Ovary (tissue), 7 donors: ENCODE measurements at regions not wholly inside any gene's neighbourhood (a gene's known extent, or its start where the extent isn't known, plus 50 kb on each side); places are given as distances from the start of the nearest gene placed in this dataset.

Experiments
- DNase-seq, 5 donors: peaks; one replicate each; pipeline ENCODE4 v3.0.0-alpha.2; 2019 to 2020
- H3K27ac ChIP-seq, 2 donors: fragments of 200-600 bp; one replicate each; pipeline versions ENCODE4 v1.5.1 to v1.8.0; 2019 to 2022
- H3K27me3 ChIP-seq: fragments of 200-600 bp; one replicate; pipeline ENCODE4 v1.8.0; 2022
- H3K36me3 ChIP-seq: fragments of 200-600 bp; sonication (generic); one replicate; pipeline ENCODE4 v1.5.1; 2019
- H3K4me1 ChIP-seq: one replicate; pipeline ENCODE4 v1.8.1; 2013; ENCODE audit warnings: mild to moderate bottlenecking, moderate library complexity; ENCODE audit not compliant: insufficient read depth
- H3K4me3 ChIP-seq: fragments of 200-600 bp; sonication (generic); one replicate; pipeline ENCODE4 v1.5.1; 2017
- H3K9me3 ChIP-seq, 2 donors: fragments of 200-600 bp in 1 of 2; sonication (generic) in 1 of 2; one replicate each; pipeline versions ENCODE4 v1.5.1 to v1.8.1; 2013 to 2019; ENCODE audit warnings: mild to moderate bottlenecking in 1 of 2, moderate library complexity in 1 of 2
- EP300 ChIP-seq: sonication (generic); formaldehyde crosslinking; IDR thresholded peaks from one replicate; pipeline ENCODE4 v1.6.1; 2017; ENCODE audit warnings: antibody characterized with exemption
- POLR2A ChIP-seq: fragments of 450-650 bp; IDR thresholded peaks from one replicate; pipeline ENCODE4 v1.6.1; 2017; ENCODE audit warnings: antibody characterized with exemption, mild to moderate bottlenecking, moderate library complexity
- WGBS, 3 donors: extraction: QIAGEN DNeasy Blood & Tissue Kit in 1 of 3; methylation state at CpG; one replicate each; pipeline versions ENCODE4 v1.1.5 to v1.1.7; 2013 to 2017; 5-methylcytosine and 5-hydroxymethylcytosine counted together
- intact Hi-C, 4 donors: fragments of 100-400 bp; cut with DNase I; formaldehyde crosslinking; loops; one replicate each; pipeline versions ENCODE4 v1.11.0 to v1.15.1; 2022 to 2023
- TF ChIP-seq, protein P1 (sequence below), 3 donors: fragments of 450-650 bp in 2 of 3; fragments of 200-600 bp in 1 of 3; IDR thresholded peaks; one replicate each; pipeline versions ENCODE4 v1.5.1 to v1.8.0; 2016 to 2022; ENCODE audit warnings: antibody characterized with exemption in 3 of 3, mild to moderate bottlenecking in 1 of 3
- donor health status: DM: no; HTN: no; CAD: no; lungs with moderate emphysema.
- donor health status: DM: no; HTN: no; CAD: no.
- donor health status: Bipolar disorder and iron deficiency.
- donor health status: DM: no; HTN: no; CAD: no.
- donor health status: DM: yes; HTN: yes; CAD: no.

DNA sequence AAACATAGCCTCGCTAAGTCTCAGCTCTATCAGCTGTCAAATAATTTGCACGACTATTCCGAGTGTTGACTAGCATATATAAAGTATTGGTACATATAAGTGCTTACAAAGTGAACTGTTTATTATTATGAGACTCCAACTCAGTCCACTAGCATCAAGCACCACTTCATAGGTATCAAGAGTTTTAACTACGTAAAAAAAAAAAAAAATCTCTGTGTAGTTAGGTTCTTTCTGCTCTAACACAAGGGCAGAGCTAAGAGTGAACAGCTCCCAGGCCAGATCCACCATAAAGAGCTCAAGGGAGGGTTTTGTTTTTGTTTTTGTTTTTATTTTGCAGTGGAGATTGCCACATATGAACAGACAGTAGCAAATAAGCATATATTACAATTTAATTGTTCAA, 309.8 kb upstream of the SGK1 start:
- peaks cover 2% of the 10 kb centered on the region for H3K4me1 ChIP-seq
- H3K36me3 ChIP-seq, result no peaks in the 10 kb centered on the region
- WGBS, 3 donors, result 94 to 96% (median 95%) methylated on average over 4 of the region's 4 CpGs
- no peak for DNase-seq
- TF ChIP-seq, protein P1, sequence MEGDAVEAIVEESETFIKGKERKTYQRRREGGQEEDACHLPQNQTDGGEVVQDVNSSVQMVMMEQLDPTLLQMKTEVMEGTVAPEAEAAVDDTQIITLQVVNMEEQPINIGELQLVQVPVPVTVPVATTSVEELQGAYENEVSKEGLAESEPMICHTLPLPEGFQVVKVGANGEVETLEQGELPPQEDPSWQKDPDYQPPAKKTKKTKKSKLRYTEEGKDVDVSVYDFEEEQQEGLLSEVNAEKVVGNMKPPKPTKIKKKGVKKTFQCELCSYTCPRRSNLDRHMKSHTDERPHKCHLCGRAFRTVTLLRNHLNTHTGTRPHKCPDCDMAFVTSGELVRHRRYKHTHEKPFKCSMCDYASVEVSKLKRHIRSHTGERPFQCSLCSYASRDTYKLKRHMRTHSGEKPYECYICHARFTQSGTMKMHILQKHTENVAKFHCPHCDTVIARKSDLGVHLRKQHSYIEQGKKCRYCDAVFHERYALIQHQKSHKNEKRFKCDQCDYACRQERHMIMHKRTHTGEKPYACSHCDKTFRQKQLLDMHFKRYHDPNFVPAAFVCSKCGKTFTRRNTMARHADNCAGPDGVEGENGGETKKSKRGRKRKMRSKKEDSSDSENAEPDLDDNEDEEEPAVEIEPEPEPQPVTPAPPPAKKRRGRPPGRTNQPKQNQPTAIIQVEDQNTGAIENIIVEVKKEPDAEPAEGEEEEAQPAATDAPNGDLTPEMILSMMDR (IDR thresholded peaks at IDR 0.05), result no peak
- TF ChIP-seq POLR2A (no peak), EP300 (no peak)
- no peaks in the 10 kb centered on the region for H3K27me3 ChIP-seq
- H3K9me3 ChIP-seq, result no peaks in the 10 kb centered on the region
- intact Hi-C loops, result no loop called here
- H3K27ac ChIP-seq, result no peak overlapping the region
- no peak overlapping the region for H3K4me3 ChIP-seq

DNA sequence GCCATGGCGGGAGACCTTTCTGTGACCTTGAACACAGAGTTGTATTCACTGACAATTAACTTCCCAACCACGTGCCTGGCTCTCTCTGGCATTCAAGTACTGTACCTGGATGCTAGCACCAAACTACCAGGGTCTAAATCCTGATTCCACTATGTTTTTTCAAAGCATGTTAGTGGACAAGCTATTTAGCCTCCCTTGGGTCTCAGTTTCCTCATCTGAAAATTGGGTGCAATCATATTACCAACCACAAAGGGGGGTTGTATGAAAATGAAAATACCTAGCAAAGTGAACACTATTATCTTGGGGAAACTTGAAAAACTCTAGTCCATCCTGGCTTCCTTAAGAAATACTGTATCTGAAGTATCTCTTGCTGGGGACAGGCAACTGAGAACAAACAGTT, 308.7 kb upstream of the SGK1 start:
- DNase-seq, result no peak
- intact Hi-C loops, result no loop called here
- Histone ChIP-seq H3K36me3 (no peaks in the 10 kb centered on the region), H3K9me3 (no peaks in the 10 kb centered on the region), H3K4me3 (no peak overlapping the region), H3K27me3 (no peaks in the 10 kb centered on the region), H3K27ac (no peak overlapping the region), H3K4me1 (peaks cover 2% of the 10 kb centered on the region)
- 67 to 78% (median 77%) methylated on average over 2 of the region's 2 CpGs for WGBS, 3 donors
- no peak for TF ChIP-seq EP300
- no peak for TF ChIP-seq POLR2A
- TF ChIP-seq, protein P1 (IDR thresholded peaks at IDR 0.05), result no peak

DNA sequence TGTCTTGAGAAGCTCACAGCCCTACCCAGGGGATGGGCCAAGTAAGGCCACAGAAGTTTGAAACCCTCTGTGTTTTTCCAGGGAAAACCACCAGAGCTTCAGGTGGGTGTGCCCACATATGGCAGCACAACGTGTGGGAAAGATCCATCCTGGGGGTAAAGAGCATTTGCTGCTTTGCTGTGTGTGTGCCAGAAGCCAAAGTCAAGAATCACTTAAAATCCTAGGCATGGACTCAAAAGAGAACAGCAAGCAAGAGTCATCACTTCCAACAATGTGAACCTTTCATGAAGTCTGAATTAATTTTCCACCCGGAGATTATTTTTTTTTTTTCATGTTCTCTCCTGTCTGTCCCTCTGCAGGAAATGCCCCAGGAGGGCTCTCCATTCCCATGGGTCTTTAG, 308.2 kb upstream of the SGK1 start:
- Histone ChIP-seq H3K4me1 (peaks cover 2% of the 10 kb centered on the region), H3K36me3 (no peaks in the 10 kb centered on the region), H3K27me3 (no peaks in the 10 kb centered on the region), H3K4me3 (no peak overlapping the region), H3K9me3 (no peaks in the 10 kb centered on the region), H3K27ac (no peak overlapping the region)
- 28 to 40% (median 34%) methylated on average over 2 of the region's 2 CpGs for WGBS, 3 donors
- no peak for DNase-seq
- intact Hi-C loops, result no loop called here
- no peak for TF ChIP-seq POLR2A
- TF ChIP-seq, protein P1 (IDR thresholded peaks at IDR 0.05), result no peak
- no peak for TF ChIP-seq EP300

DNA sequence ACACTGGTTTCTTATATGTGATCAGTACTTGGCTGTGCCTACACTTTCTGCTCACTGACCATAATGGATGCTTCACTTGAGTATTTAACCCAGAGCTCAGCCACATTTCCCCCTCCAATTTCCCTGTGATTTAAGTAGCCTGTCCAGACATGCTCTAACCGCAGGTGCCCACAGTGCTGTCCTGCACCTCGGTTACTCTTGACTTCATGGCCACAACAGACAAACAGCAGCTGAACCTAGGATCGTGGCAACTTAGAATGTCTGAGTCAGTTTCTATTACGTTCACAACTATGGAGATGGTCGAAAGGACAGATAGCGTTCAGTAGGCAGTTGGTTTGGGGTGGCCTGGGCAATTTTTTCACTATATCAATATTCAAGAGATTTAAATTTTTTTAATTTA, 306.9 kb upstream of the SGK1 start:
- TF ChIP-seq POLR2A (no peak), EP300 (no peak)
- TF ChIP-seq, protein P1 (IDR thresholded peaks at IDR 0.05), result no peak
- intact Hi-C loops, result no loop called here
- H3K27me3 ChIP-seq, result no peaks in the 10 kb centered on the region

DNA sequence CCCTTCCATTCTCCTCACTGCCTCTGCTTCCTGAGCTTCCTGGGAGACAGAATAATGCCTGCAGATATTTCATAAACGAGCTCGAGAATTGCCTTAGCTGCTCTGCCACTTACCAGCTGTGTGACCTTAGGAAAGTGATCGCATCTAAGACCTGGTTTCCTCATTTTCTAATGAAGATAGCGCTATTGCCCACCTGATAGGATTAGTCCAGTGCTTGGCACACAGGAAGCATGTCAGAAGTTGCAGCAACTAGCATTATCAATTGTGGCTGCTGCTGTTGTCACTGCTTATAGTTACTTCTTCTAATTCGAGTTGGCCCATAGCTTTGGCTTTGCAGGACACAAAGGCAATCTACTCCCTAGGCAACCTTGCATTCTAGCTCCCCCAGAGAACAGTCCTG, 305.5 kb upstream of the SGK1 start:
- 92 to 94% (median 94%) methylated on average over 5 of the region's 5 CpGs for WGBS, 3 donors
- Histone ChIP-seq H3K36me3 (no peaks in the 10 kb centered on the region), H3K27me3 (no peaks in the 10 kb centered on the region), H3K4me1 (no peaks in the 10 kb centered on the region), H3K4me3 (no peak overlapping the region), H3K27ac (no peak overlapping the region), H3K9me3 (no peaks in the 10 kb centered on the region)
- DNase-seq, result no peak
- TF ChIP-seq EP300, result no peak
- TF ChIP-seq, protein P1 (IDR thresholded peaks at IDR 0.05), result no peak
- no peak for TF ChIP-seq POLR2A
- intact Hi-C loops, result no loop called here

More for the DNA sequence above, 306.9 kb upstream of the SGK1 start:
- no peaks in the 10 kb centered on the region for H3K9me3 ChIP-seq
- no peak for DNase-seq
- 95 to 98% (median 97%) methylated on average over 6 of the region's 6 CpGs for WGBS, 3 donors
- no peaks in the 10 kb centered on the region for H3K36me3 ChIP-seq
- H3K27ac ChIP-seq, result no peak overlapping the region
- no peak overlapping the region for H3K4me3 ChIP-seq
- H3K4me1 ChIP-seq, result no peaks in the 10 kb centered on the region
